GM20000 (cell line): ENCODE measurements at regions not wholly inside any gene's neighbourhood (a gene's known extent, or its start where the extent isn't known, plus 50 kb on each side); places are given as distances from the start of the nearest gene placed in this dataset.
A peak's percentile ranks its signal among the peaks of the same experiment; 100 is the strongest.
"Not testable (repeated sequence)": the region's sequence is repeated elsewhere in the genome, so short reads cannot be mapped to it uniquely, and the experiment has no call there.

Experiments
- DNase-seq: peaks from one replicate; pipeline ENCODE4 v3.0.0; 2012; ENCODE audit warnings: low spot score
- CTCF ChIP-seq: IDR thresholded peaks from 2 replicates; pipeline ENCODE4 v1.5.1; 2012; ENCODE audit warnings: mild to moderate bottlenecking, control low read depth; ENCODE audit errors: extremely low read depth, missing control alignments

GRCh38 chr2:11898576-11898975 is 152.1 kb downstream of the LPIN1 start:
- DNase-seq = no peak
- no peak for TF ChIP-seq CTCF

- no peak for TF ChIP-seq CTCF
- no peak for DNase-seq
Measured at GRCh38 chr2:11899264-11899818, 152.9 kb downstream of the LPIN1 start.

GRCh38 chr2:11900891-11901290 is 154.5 kb downstream of the LPIN1 start:
- DNase-seq = not testable (repeated sequence)

- TF ChIP-seq CTCF = no peak
- no peak for DNase-seq
Measured at GRCh38 chr2:11901351-11902069, 155.1 kb downstream of the LPIN1 start.

GRCh38 chr2:11903085-11903606 is 156.7 kb downstream of the LPIN1 start:
- no peak for DNase-seq
- TF ChIP-seq CTCF = no peak

- TF ChIP-seq CTCF = peak; percentile 12
- DNase-seq = peak; percentile 28
Measured at GRCh38 chr2:11904029-11904428, 157.6 kb downstream of the LPIN1 start.

GRCh38 chr2:11904941-11905340 is 158.5 kb downstream of the LPIN1 start:
- no peak for DNase-seq
- no peak for TF ChIP-seq CTCF

- DNase-seq = no peak
- TF ChIP-seq CTCF = no peak
Measured at GRCh38 chr2:11907190-11907589, 160.8 kb downstream of the LPIN1 start.
